ENCODE measurements at regions not wholly inside any gene's neighbourhood (a gene's known extent, or its start where the extent isn't known, plus 50 kb on each side); places are given as distances from the start of the nearest gene placed in this dataset.
"Not testable (repeated sequence)": the region's sequence is repeated elsewhere in the genome, so short reads cannot be mapped to it uniquely, and the experiment has no call there.

GRCh38 chr2:125324273-125324672 lies 1299.2 kb downstream of the CNTNAP5 start:
- ChIA-PET CTCF (no interaction called here), POLR2A (no interaction called here)

GRCh38 chr2:125330133-125330532 lies 1305.0 kb downstream of the CNTNAP5 start:
- CTCF ChIA-PET, result interaction anchor here (0.7 kb wide), 1 partner anchor 800 kb away, joined by 3 read pairs; no protein-coding TSS in a partner anchor
- POLR2A ChIA-PET, result no interaction called here

DNA sequence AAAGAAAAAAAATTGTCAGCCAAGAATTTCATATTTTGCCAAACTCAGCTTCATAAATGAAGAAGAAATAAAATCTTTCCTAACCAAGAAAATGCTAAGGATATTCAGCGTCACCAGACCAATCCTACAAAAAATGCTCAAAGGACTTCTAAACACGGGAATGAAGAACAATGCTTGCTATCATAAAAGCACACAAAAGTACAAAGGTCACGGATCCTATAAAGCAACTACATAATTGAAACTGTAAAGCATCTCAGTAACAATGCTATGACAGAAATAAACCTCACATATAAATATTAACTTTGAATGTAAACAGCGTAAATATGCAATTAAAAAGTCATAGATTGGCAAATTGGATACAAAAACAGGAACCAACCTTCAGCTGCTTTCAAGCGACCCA lies 1314.6 kb upstream of the GYPC start:
- POLR2A ChIA-PET, result no interaction called here
- CTCF ChIA-PET, result no interaction called here

DNA sequence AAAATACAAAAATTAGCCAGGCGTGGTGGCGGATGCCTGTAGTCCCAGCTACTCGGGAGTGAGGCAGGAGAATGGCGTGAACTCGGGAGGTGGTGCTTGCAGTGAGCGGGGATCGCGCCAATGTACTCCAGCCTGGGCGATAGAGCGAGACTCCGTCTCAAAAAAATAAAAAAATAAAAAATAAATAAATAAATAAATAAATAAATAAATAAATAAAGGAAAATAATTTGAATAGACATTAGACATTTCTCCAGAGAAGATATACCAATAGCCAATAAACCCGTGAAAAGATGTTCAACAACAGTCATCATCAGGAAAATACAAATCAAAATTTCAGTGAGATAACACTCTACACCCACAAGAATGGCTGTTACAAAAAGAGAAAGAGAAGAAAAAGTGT lies 1302.4 kb upstream of the GYPC start:
- POLR2A ChIA-PET, CTCF ChIA-PET: not testable (repeated sequence)

GRCh38 chr2:125364192-125364983 lies 1291.6 kb upstream of the GYPC start:
- ChIA-PET CTCF (no interaction called here), POLR2A (no interaction called here)

DNA sequence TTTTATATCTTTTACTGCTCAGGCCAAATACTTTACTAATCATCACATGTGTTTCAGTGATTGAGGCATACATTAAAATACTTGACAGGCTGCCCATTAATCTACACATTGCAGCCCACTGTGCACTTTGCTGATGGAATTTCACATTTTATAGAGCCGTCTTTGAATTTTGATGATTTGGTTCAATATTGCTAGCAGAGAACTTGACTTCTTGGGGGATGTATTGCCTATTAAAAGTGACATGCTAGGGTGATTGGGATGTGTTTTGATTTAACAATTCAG lies 1291.0 kb upstream of the GYPC start:
- ChIA-PET POLR2A (no interaction called here), CTCF (no interaction called here)

GRCh38 chr2:125371867-125372266 lies 1284.1 kb upstream of the GYPC start:
- ChIA-PET CTCF (no interaction called here), POLR2A (no interaction called here)

GRCh38 chr2:125373293-125373692 lies 1282.7 kb upstream of the GYPC start:
- ChIA-PET POLR2A (no interaction called here), CTCF (no interaction called here)

- POLR2A ChIA-PET, result no interaction called here
Measured at GRCh38 chr2:125386074-125386473, 1269.9 kb upstream of the GYPC start.

GRCh38 chr2:125397535-125398251 lies 1258.3 kb upstream of the GYPC start:
- CTCF ChIA-PET, result no interaction called here
- POLR2A ChIA-PET, result no interaction called here

More at GRCh38 chr2:125386074-125386473, 1269.9 kb upstream of the GYPC start:
- CTCF ChIA-PET, result no interaction called here

DNA sequence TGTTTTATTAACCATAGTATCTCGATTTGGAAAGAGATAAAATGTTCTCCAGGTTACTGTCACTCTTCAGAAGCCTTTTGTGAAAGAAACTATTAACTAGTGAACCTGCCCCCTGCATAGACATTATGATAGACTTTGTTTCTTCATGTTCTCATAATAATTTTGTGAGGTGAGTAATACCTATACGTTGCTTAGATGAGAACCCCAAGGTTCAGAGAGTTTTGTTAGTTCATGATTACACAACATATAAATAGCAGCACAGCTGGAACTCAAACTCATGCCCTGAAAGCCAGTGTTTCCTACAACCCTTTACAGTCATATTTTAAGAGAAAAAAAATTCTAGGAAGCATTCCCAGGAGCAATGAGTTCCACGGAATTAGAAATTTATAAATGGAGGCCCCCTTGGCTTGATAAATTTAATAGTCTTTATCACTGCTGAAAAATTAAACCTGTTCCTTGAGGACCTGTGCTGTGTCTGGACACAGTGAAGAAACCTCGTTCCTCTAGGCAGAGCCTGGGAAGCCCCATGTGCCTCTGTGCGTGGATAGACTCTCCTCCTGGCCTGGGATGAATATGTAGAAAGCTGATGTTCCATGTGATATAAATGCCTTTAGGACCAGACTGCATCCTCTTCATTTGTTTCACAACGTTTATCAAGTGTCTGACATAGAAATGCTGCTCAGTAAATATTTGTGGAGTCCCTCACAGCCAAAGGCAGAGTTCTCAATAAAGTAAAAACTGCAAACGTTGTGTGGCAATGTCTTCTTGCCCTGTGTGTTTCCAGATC lies 1257.0 kb upstream of the GYPC start:
- CTCF ChIA-PET, result no interaction called here
- POLR2A ChIA-PET, result no interaction called here

DNA sequence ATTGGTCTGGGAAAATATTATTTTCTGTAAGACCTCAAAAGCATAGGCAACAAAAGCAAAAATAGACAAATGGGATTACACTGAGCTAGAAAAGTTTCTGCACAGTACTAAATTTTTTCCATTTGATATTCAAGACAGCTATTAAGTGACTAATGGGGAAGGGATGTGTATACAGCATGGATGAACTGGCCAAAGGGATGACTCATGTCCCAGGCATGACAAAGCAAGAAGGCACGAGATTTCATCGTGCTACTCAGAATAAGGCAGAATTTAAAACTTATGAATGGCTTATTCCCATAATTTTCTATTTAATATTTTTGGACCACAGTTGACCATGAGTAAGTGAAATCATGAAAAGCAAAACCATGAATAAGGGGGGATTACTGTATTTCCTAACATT lies 1250.1 kb upstream of the GYPC start:
- ChIA-PET POLR2A (no interaction called here), CTCF (no interaction called here)

GRCh38 chr2:125408874-125409538 lies 1247.0 kb upstream of the GYPC start:
- CTCF ChIA-PET, result interaction anchor here (1.5 kb wide), 1 partner anchor 19 kb away, joined by 3 read pairs; no protein-coding TSS in a partner anchor
- POLR2A ChIA-PET, result no interaction called here

GRCh38 chr2:125418483-125418882 lies 1237.5 kb upstream of the GYPC start:
- ChIA-PET POLR2A (no interaction called here), CTCF (no interaction called here)

DNA sequence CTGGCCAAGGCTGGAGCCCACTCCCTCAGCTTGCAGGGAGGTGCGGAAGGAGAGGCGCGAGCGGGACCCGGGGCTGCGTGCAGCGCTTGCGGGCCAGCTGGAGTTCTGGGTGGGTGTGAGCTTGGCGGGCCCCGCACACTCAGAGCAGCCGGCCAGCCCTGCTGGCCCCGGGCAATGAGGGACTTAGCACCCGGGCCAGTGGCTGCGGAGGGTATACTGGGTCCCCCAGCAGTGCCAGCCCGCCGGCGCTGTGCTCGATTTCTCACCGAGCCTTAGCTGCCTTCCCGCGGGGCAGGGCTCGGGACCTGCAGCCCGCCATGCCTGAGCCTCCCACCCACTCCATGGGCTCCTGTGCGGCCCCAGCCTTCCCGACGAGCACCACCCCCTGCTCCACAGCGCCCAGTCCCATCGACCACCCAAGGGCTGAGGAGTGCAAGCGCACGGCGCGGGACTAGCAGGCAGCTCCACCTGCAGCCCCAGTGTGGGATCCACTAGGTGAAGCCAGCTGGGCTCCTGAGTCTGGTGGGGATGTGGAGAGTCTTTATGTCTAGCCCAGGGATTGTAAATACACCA lies 1233.7 kb upstream of the GYPC start:
- POLR2A ChIA-PET, CTCF ChIA-PET: not testable (repeated sequence)

DNA sequence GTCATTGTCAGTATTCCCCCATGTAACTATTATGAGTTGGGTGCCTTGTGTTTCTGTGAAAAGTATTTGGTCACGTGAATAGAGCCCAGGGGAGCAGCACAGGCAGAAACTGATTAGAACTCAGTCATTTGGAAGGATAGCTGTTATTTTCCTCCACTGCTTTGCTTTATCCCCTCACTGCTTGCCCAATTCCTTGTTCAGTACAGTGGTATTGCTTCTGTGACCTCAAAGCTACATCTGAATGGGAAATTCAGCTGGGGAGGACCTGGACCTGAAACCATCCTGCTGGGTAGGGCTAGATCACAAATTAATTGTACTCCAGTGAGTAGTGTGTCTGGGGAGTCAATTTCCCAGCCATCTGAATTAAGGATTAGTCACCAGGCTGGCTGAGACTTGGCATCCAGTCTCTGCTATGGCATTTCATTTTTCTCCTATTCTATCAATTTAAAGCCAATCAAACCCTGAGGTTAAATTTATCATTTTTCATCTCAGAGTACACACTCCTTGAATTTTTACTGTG lies 1231.6 kb upstream of the GYPC start:
- ChIA-PET POLR2A (no interaction called here), CTCF (no interaction called here)

DNA sequence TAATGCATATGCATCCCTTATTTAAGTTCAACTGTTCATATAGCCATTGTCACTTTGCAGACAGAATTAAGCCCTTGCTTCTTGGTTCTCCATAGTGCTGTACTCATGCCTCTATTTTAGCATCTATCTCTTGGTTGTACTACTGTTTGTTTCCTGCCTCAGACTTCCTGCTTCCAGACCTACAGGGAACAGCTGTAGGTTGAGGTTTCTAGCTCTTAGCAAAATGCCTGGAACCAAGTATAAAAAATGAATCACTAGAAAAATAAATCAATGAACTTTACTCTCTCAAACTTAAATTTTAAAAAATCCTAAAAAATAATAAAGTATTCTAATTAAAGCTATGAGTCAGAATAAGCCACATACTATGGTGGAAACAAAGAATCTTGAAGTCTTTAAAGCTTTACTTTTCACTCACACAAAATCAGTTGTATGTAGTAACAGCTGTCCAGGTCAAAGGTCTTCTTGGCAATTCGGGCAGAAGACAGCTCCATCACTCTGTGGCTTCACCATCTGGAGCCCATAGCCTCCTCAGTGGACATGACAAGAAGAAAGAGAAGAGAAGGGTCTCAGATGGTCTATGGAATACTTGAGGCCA lies 1228.1 kb upstream of the GYPC start:
- ChIA-PET POLR2A (no interaction called here), CTCF (interaction anchor here (1.6 kb wide), 1 partner anchor 18 kb away, joined by 3 read pairs; no protein-coding TSS in a partner anchor)

DNA sequence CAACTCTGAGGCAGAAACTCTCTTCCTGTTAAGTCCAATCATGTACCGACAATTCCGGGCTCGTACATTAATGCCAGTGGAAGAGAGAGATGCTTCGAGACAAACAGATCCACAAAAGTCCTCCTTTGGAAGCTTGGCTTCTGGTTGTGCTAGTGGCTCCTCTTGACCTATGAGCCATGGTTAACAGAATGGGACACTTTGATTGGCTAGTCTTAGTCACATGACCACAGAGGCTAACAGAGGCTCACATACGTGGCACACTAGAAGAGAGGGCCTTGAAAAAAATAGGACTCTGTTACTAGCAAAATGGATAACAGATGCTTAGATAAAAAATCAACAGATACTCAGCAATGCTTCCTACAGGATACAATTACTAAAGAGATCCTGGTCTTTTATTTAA lies 1211.9 kb upstream of the GYPC start:
- CTCF ChIA-PET, result no interaction called here

GRCh38 chr2:125445495-125445894 lies 1210.5 kb upstream of the GYPC start:
- POLR2A ChIA-PET, result no interaction called here
- CTCF ChIA-PET, result no interaction called here

More for the DNA sequence above, 1211.9 kb upstream of the GYPC start:
- POLR2A ChIA-PET, result no interaction called here

GRCh38 chr2:125450092-125450491 lies 1205.9 kb upstream of the GYPC start:
- POLR2A ChIA-PET, result no interaction called here

More at GRCh38 chr2:125450092-125450491, 1205.9 kb upstream of the GYPC start:
- CTCF ChIA-PET, result no interaction called here
